ENCODE measurements at regions not wholly inside any gene's neighbourhood (a gene's known extent, or its start where the extent isn't known, plus 50 kb on each side); places are given as distances from the start of the nearest gene placed in this dataset.
A peak's percentile ranks its signal among the peaks of the same experiment; 100 is the strongest.

GRCh38 chr3:182464513-182465145 is 328.7 kb upstream of the ATP11B start:
- no peak for DNase-seq (ENCODE audit: low read depth)

DNA sequence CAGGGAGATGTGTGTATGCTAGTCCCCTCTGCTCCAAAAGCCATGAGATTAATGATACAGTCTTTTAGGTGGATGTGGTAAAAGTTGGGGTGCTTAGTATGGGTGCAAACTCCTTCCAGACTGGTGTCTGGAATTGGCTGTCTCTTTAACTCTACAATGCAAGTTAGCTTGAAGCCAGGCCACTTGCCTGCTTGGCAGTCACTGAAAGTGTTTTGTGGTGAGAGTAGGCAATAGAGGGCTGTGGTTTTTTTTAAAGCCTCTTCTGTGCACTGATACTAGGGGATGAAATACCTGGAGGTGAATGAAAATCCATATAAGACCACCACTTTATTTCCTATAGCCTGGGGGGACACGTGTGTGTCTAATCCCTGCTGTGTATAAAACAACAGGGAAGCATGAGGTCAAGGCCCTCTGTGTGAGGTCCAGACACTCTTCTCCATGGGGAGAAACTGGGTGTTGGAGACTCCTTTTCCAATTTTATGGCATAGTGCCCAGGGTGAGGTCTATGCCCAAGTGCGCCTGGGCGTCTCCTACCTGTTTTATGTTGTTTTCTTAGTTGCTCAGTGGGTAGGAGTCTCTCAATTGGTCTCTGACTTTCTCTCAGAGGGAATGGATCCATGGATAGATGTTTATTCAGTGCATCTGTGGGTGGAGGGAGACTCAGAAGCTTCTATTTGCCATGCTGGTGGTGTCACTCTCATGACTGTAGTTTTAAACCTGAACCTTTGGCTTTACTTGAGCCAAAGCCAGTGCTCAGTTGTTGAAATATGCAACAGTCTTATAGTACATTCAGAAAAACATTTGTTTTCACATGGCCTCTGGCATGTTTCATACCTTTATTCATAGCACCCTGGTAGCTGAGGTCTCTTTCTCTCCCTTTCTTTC is 327.8 kb upstream of the ATP11B start:
- no peak for DNase-seq (ENCODE audit: low read depth)

DNA sequence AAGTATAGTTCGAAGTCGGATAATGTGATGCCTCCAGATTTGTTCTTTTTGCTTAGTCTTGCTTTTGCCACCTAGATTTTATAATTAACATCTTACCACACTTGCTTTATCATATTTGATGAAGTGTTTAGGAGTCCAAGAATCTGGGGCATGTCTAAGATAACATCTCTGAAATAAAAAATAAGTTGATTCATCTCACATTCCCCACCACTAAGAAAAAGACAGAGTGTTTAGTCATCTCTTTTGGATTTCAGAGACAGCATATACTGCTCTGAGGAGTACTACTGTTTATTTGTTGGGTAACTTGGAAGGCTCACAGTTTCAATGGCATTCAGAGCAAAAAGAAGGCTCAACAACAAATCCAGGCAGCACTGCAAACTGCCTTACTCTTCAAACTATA is 324.2 kb upstream of the ATP11B start:
- no peak for DNase-seq (ENCODE audit: low read depth)

GRCh38 chr3:182470187-182470586 is 323.1 kb upstream of the ATP11B start:
- DNase-seq (ENCODE audit: low read depth) = no peak

DNA sequence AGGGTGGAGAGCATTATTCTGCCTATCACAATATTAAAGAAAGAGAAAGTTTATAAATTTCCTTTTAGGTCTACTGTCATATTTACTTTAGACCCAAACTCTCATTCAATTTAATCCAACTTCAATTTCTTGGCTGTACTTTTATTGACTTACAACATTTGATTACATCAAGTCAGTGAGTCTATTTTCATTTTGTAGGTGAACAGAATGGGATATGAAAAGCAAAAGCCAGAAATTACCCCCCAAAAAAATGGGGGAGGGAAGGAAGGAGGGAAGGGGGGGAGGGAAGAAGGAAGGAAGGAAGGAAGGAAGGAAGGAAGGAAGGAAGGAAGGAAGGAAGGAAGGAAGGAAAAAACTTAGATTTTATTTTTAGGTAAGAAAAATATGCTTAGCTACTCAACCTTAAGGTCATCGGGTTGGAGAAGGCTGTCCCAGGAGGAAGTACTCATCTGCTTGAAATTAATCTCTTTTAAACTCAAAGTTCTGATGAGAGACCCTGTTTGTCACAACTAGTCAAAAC is 320.1 kb upstream of the ATP11B start:
- DNase-seq (ENCODE audit: low read depth) = no peak

DNA sequence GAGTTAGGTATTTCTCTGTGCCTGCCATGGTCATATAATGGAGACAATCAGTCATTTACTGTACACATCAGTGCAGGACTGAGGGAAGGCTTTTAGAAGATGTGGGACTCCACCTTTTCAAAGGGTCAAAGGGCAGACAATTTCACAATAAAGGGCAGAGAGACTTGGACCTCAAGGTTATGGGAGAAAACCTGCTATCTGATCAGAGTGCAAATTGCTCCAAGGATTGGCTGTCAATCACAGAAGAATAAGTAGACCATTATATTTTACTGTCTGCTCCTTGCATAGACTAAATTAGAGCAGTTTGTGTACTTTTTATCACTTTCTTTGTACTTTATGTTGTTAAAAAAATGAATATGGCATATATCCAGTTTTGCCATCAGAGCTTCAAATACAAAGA is 314.9 kb upstream of the ATP11B start:
- no peak for DNase-seq (ENCODE audit: low read depth)

DNA sequence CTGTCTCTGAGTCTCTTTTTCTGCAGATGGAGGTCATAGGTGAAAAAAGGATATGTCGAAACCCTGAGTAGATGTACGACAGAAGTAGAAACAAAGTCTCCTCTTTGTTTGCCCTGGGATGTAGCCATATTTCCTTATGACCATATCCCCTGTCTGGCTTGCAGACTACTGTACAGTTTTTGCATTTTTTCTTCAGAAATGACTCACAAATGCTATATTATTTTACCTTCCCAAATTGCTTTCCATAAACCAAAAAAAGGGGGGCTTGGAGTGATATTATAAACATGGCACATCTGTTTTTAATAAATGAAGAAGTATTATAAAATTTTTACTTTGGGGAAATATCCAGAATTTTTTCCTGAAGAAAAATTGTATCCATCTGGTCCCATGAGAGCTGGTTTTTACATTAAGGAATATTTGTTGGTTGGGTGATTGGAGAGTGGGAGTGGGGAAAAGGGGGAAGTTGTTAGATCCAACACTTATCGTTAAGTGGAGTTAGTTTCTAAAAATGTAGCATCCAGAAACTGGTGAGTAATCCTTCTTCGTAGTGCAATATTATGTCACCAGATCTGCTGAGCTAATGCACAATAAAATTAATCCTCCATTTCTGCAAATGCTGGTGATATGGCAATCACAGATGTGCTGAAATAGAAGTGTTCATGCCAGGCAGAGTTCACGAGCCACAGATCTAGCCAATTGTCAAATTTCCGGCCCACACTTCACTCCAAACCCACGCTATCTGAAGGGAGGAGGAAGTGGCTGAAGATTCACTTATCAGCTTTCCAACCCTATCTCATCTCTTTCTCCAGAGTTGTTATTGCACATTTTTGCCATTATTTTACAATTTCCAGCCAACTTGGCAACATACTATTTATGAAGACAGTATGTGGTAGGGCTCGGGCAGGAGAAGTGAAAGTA is 313.6 kb upstream of the ATP11B start:
- DNase-seq (ENCODE audit: low read depth) = no peak

GRCh38 chr3:182482705-182483104 is 310.6 kb upstream of the ATP11B start:
- no peak for DNase-seq (ENCODE audit: low read depth)

- DNase-seq (ENCODE audit: low read depth) = no peak
Measured at GRCh38 chr3:182484682-182485081, 308.6 kb upstream of the ATP11B start.

- no peak for DNase-seq (ENCODE audit: low read depth)
Measured at GRCh38 chr3:182485301-182485700, 308.0 kb upstream of the ATP11B start.

DNA sequence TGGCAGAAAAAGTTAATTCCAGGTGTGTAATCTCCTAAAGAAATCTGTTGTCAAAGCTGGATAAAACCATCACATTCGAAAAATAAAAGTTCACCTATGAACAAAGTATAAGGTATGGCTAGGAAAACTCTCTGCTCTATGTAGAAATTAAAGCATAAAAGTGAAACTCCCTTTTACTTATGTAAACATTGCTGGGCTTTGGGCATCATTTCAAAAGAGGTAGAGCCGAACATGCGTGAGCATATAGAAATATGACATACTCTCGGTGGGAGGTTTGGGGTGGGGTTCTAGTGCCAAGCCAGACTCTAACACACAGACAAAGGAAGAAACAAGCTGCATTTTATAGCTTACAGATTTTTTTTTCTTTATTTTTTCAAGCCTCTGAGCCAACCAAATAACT is 306.8 kb upstream of the ATP11B start:
- no peak for DNase-seq (ENCODE audit: low read depth)

DNA sequence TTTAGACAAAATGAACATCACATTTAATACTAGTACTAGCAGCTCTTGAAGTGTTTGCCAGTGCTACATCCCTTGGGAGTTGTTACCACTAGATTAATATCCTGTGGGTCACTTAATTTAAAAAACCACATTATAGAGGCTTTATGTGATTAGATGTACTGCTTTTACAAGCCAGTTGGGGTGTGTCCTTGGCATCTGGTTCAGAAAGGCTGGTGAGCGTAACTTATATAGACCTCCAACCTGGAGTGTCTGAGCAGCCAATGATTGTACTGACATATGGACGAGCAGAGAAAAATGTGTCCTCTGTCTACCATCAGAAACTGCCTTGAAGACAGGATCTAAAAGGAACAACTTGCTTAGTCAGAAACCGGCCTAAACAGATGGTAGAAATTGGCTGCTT is 306.2 kb upstream of the ATP11B start:
- DNase-seq (ENCODE audit: low read depth) = no peak

DNA sequence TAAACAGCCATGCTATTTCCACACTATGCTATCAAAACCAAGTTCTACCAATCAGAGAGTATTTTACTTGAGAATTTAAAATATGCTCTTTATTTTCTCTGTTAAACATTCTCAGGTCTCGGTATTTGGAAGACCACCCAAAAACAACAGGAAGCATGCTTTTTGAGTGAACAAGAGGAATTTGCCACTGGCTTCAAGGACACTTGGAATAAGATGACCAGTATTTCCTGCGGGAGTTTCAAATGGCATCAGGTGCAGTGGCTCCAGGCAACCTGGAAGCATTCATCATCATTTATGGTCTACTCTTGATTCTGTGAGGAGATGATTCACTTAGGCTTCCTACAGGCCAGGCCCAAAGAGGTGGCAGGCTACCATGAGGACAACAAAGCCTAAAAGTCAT is 305.7 kb upstream of the ATP11B start:
- DNase-seq (ENCODE audit: low read depth) = no peak

- DNase-seq (ENCODE audit: low read depth) = peak; percentile 9
Measured at GRCh38 chr3:182490596-182491491, 302.5 kb upstream of the ATP11B start.

GRCh38 chr3:182491577-182491976 is 301.7 kb upstream of the ATP11B start:
- DNase-seq (ENCODE audit: low read depth) = no peak

DNA sequence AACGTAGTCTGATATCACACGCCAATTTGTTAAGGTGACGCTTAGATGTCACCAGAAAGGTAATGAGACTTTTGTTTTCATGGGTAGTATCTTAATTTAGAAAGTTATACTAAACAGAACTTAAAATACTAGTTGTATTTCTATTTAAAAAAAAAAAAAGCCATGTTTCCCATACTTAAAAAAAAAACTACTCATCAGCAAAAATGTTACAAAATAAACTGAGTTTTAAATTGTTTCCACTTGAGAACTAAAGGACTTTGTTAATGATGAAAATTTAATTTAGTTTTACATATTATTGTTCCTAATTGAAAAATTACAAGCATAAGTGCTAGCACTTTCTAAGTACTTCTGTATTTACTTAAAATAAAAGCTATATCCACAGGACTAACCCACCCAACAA is 300.8 kb upstream of the ATP11B start:
- DNase-seq (ENCODE audit: low read depth) = no peak

DNA sequence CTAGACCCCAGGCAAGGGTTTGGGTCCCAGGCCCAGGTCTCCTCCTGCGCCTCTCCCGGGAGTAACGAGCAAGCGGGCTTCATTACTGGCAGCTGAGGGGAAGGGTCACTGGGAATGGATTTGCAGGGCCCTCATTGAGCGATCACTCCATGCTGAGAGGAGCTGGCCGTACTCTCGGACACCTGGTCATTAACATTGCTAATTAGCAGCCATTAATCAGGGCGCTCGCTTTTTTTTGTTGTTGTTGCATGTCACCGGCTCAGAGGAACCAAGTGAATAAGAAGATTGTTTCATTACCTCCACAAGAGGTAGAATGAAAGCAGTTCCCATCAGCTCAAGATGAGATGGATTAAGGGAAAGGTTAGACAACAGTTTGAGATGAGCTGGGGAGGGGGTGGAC is 293.0 kb upstream of the ATP11B start:
- no peak for DNase-seq (ENCODE audit: low read depth)

- DNase-seq (ENCODE audit: low read depth) = no peak
Measured at GRCh38 chr3:182501856-182502255, 291.4 kb upstream of the ATP11B start.

DNA sequence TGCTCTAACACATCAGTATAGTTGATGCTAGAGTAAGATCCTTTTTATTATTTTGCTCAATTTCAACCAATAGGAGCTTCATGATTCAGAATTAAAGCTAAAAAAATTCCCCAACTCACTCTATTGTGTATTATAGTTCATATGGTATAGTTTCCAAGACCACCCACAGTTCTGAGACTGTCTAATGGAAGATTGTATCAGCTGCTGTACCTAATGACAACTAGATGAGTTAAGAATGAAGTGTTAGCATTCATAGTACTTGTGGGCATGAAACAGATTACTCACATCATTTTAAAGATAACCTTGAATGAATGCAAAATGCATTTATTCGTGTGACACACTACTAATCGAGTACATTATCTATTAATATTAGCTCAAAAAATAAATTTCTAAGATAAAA is 289.9 kb upstream of the ATP11B start:
- DNase-seq (ENCODE audit: low read depth) = no peak

GRCh38 chr3:182508919-182509711 is 284.2 kb upstream of the ATP11B start:
- DNase-seq (ENCODE audit: low read depth) = no peak
